Adrenal gland (tissue), 9 donors: ENCODE measurements at regions not wholly inside any gene's neighbourhood (a gene's known extent, or its start where the extent isn't known, plus 50 kb on each side); places are given as distances from the start of the nearest gene placed in this dataset.

Experiments
- DNase-seq, 7 donors: peaks; one replicate each; pipeline ENCODE4 v3.0.0-alpha.2; 2019 to 2020
- H3K27ac ChIP-seq, 5 donors: fragments of 200-600 bp; sonication (generic) in 4 of 5; 1 replicate in 3 of 5; 2 replicates in 2 of 5; pipeline versions ENCODE4 v1.5.1 to v1.8.0; 2016 to 2020; ENCODE audit warnings: mild to moderate bottlenecking in 1 of 5
- H3K27me3 ChIP-seq: fragments of 200-600 bp; 2 replicates; pipeline ENCODE4 v1.8.0; 2021
- H3K36me3 ChIP-seq, 2 donors: fragments of 200-600 bp; replicated peaks in 1 of 2; 1 replicate in 1 of 2; 2 replicates in 1 of 2; pipeline versions ENCODE4 v1.5.1 to v1.8.0; 2018 to 2022
- H3K4me1 ChIP-seq, 2 donors: fragments of 200-600 bp; replicated peaks in 1 of 2; 1 replicate in 1 of 2; 2 replicates in 1 of 2; pipeline versions ENCODE4 v1.5.1 to v1.8.0; 2018 to 2021
- H3K4me3 ChIP-seq, 4 donors: fragments of 200-600 bp; sonication (generic) in 3 of 4; one replicate each; pipeline ENCODE4 v1.5.1; 2016 to 2018
- H3K9me3 ChIP-seq, 3 donors: fragments of 200-600 bp; sonication (generic) in 1 of 3; replicated peaks in 1 of 3; 1 replicate in 2 of 3; 2 replicates in 1 of 3; pipeline versions ENCODE4 v1.5.1 to v1.8.0; 2016 to 2021
- CTCF ChIP-seq, 6 experiments: fragments of 450-650 bp in 4 of 6; fragments of 200-600 bp in 2 of 6; sonication (generic) in 1 of 6; IDR thresholded peaks; 1 replicate in 5 of 6; 2 replicates in 1 of 6; pipeline versions ENCODE4 v1.5.1 to v1.8.0; 2016 to 2021; ENCODE audit warnings: antibody characterized with exemption in 6 of 6, mild to moderate bottlenecking in 2 of 6, moderate library complexity in 1 of 6
- POLR2A ChIP-seq, 2 donors: fragments of 450-650 bp; IDR thresholded peaks; one replicate each; pipeline ENCODE4 v1.6.1; 2017; ENCODE audit warnings: antibody characterized with exemption in 2 of 2, mild to moderate bottlenecking in 2 of 2, moderate library complexity in 1 of 2
- WGBS, 4 donors: extraction: QIAGEN DNeasy Blood & Tissue Kit in 2 of 4; methylation state at CpG; one replicate each; pipeline versions ENCODE4 v1.1.5 to v1.1.7; 2013 to 2017; 5-methylcytosine and 5-hydroxymethylcytosine counted together
- intact Hi-C, 2 donors: fragments of 100-400 bp; cut with DNase I; formaldehyde crosslinking; loops; one replicate each; pipeline versions ENCODE4 v1.14.1 to v1.15.0; 2022 to 2023
- donor health status: healthy with polysubstance abuse.
- donor health status: Bipolar disorder and iron deficiency.
- donor health status: DM: yes; HTN: yes; CAD: no.
- donor health status: DM: no; HTN: no; CAD: no.
- donor health status: DM: no; HTN: no; CAD: no.

GRCh38 chr5:88368201-88368600 is 99.6 kb upstream of the TMEM161B start:
- H3K4me3 ChIP-seq: no peak overlapping the region
- no peak overlapping the region for H3K27ac ChIP-seq
- H3K9me3 ChIP-seq: no peaks in the 10 kb centered on the region
- H3K4me1 ChIP-seq: no peaks in the 10 kb centered on the region
- WGBS, 4 donors: 91 to 95% (median 92%) methylated on average over 2 of the region's 2 CpGs
- TF ChIP-seq CTCF (IDR thresholded peaks at IDR 0.05) (no peak), POLR2A (IDR thresholded peaks at IDR 0.05) (no peak)
- DNase-seq: no peak
- H3K27me3 ChIP-seq: no peaks in the 10 kb centered on the region
- intact Hi-C loops: no loop called here
- H3K36me3 ChIP-seq: no peaks in the 10 kb centered on the region

- intact Hi-C loops: no loop called here
- Histone ChIP-seq H3K9me3 (no peaks in the 10 kb centered on the region), H3K4me3 (no peak overlapping the region), H3K36me3 (no peaks in the 10 kb centered on the region), H3K27me3 (no peaks in the 10 kb centered on the region), H3K4me1 (no peaks in the 10 kb centered on the region), H3K27ac (no peak overlapping the region)
- no peak for TF ChIP-seq CTCF (IDR thresholded peaks at IDR 0.05)
- no peak for DNase-seq
- WGBS, 4 donors: 45 to 55% (median 54%) methylated on average over 4 of the region's 4 CpGs
Measured at GRCh38 chr5:88364991-88365390, 96.3 kb upstream of the TMEM161B start.

- DNase-seq: no peak
- WGBS, 4 donors: 72 to 84% (median 81%) methylated on average over 1 of the region's 1 CpG
- intact Hi-C loops: no loop called here
- no peaks in the 10 kb centered on the region for H3K4me1 ChIP-seq
- H3K36me3 ChIP-seq: no peaks in the 10 kb centered on the region
- H3K9me3 ChIP-seq: no peaks in the 10 kb centered on the region
- H3K27me3 ChIP-seq: no peaks in the 10 kb centered on the region
- H3K4me3 ChIP-seq: no peak overlapping the region
- TF ChIP-seq POLR2A (IDR thresholded peaks at IDR 0.05): no peak
- no peak for TF ChIP-seq CTCF (IDR thresholded peaks at IDR 0.05)
- H3K27ac ChIP-seq: no peak overlapping the region
Measured at GRCh38 chr5:88355490-88356050, 86.9 kb upstream of the TMEM161B start.

- H3K36me3 ChIP-seq: no peaks in the 10 kb centered on the region
- no peaks in the 10 kb centered on the region for H3K4me1 ChIP-seq
- intact Hi-C loops: no loop called here
- no peak overlapping the region for H3K4me3 ChIP-seq
- 85 to 95% (median 90%) methylated on average over 4 of the region's 4 CpGs for WGBS, 4 donors
- no peak for TF ChIP-seq CTCF (IDR thresholded peaks at IDR 0.05)
- no peak for TF ChIP-seq POLR2A (IDR thresholded peaks at IDR 0.05)
- DNase-seq: no peak
- no peaks in the 10 kb centered on the region for H3K9me3 ChIP-seq
- no peak overlapping the region for H3K27ac ChIP-seq
- no peaks in the 10 kb centered on the region for H3K27me3 ChIP-seq
Measured at GRCh38 chr5:88325868-88326267, 57.2 kb upstream of the TMEM161B start.
